Stomach (tissue), 8 donors: ENCODE measurements at regions not wholly inside any gene's neighbourhood (a gene's known extent, or its start where the extent isn't known, plus 50 kb on each side); places are given as distances from the start of the nearest gene placed in this dataset.

Experiments used
- DNase-seq, 2 donors: peaks; one replicate each; pipeline versions ENCODE4 v3.0.0 to v3.0.0-alpha.2; 2013 to 2019
- H3K27ac ChIP-seq, 5 donors: fragments of 200-600 bp in 4 of 5; sonication (generic) in 4 of 5; one replicate each; pipeline ENCODE4 v1.5.1; 2013 to 2019; ENCODE audit warnings: mild to moderate bottlenecking in 1 of 5, moderate library complexity in 1 of 5
- H3K27me3 ChIP-seq, 3 donors: fragments of 200-600 bp; sonication (generic); one replicate each; pipeline ENCODE4 v1.5.1; 2017 to 2019; ENCODE audit warnings: mixed run types in 1 of 3
- H3K36me3 ChIP-seq, 4 donors: fragments of 200-600 bp; sonication (generic); 1 replicate in 3 of 4; 2 replicates in 1 of 4; pipeline ENCODE4 v1.5.1; 2016 to 2019
- H3K4me1 ChIP-seq, 4 donors: fragments of 200-600 bp; sonication (generic); one replicate each; pipeline ENCODE4 v1.5.1; 2016 to 2019
- H3K4me3 ChIP-seq, 4 donors: fragments of 200-600 bp; sonication (generic) in 3 of 4; one replicate each; pipeline ENCODE4 v1.5.1; 2016 to 2019; ENCODE audit warnings: mild to moderate bottlenecking in 1 of 4
- H3K9me3 ChIP-seq, 4 donors: fragments of 200-600 bp; sonication (generic); one replicate each; pipeline ENCODE4 v1.5.1; 2016 to 2019
- CTCF ChIP-seq, 7 experiments: fragments of 450-650 bp in 4 of 7; fragments of 200-600 bp in 3 of 7; sonication (generic) in 3 of 7; IDR thresholded peaks; one replicate each; pipeline ENCODE4 v1.5.1; 2016 to 2019; ENCODE audit warnings: antibody characterized with exemption in 7 of 7, control low read depth in 2 of 7, mild to moderate bottlenecking in 1 of 7
- EP300 ChIP-seq: sonication (generic); formaldehyde crosslinking; IDR thresholded peaks from one replicate; pipeline ENCODE4 v1.6.1; 2017; ENCODE audit warnings: antibody characterized with exemption
- POLR2A ChIP-seq, 4 donors: fragments of 450-650 bp; IDR thresholded peaks; one replicate each; pipeline ENCODE4 v1.6.1; 2016; ENCODE audit warnings: antibody characterized with exemption in 4 of 4, control low read depth in 2 of 4, mild to moderate bottlenecking in 1 of 4, moderate library complexity in 1 of 4
- POLR2AphosphoS5 ChIP-seq, 3 donors: sonication (generic); formaldehyde crosslinking; IDR thresholded peaks; one replicate each; pipeline ENCODE4 v1.6.1; 2016; ENCODE audit warnings: antibody characterized with exemption in 3 of 3
- WGBS, 5 donors: extraction: QIAGEN DNeasy Blood & Tissue Kit in 3 of 5; methylation state at CpG; one replicate each; pipeline versions ENCODE4 v1.1.5 to v1.1.7; 2013 to 2018; 5-methylcytosine and 5-hydroxymethylcytosine counted together
- intact Hi-C: fragments of 100-400 bp; cut with DNase I; formaldehyde crosslinking; loops from one replicate; pipeline ENCODE4 v1.15.1; 2023; ENCODE audit warnings: low total_unique reads
- donor health status: healthy with polysubstance abuse.
- donor health status: Bipolar disorder and iron deficiency.
- donor health status: healthy.

GRCh38 chr13:71087006-71087405, 780.0 kb downstream of the DACH1 start:
- intact Hi-C loops = no loop called here
- 74 to 93% (median 89%) methylated on average over 2 of the region's 2 CpGs for WGBS, 5 donors
- DNase-seq = no peak
- H3K27me3 ChIP-seq = no peaks in the 10 kb centered on the region
- H3K36me3 ChIP-seq = no peaks in the 10 kb centered on the region
- TF ChIP-seq CTCF (IDR thresholded peaks at IDR 0.05) (no peak), POLR2AphosphoS5 (IDR thresholded peaks at IDR 0.05) (no peak), POLR2A (IDR thresholded peaks at IDR 0.05) (no peak), EP300 (no peak)
- H3K9me3 ChIP-seq = no peaks in the 10 kb centered on the region
- H3K27ac ChIP-seq = no peak overlapping the region
- no peak overlapping the region for H3K4me3 ChIP-seq
- no peaks in the 10 kb centered on the region for H3K4me1 ChIP-seq

GRCh38 chr13:71082631-71083030, 784.4 kb downstream of the DACH1 start:
- Histone ChIP-seq H3K36me3 (no peaks in the 10 kb centered on the region), H3K27ac (no peak overlapping the region), H3K4me3 (no peak overlapping the region), H3K27me3 (no peaks in the 10 kb centered on the region), H3K4me1 (no peaks in the 10 kb centered on the region), H3K9me3 (no peaks in the 10 kb centered on the region)
- TF ChIP-seq POLR2AphosphoS5 (IDR thresholded peaks at IDR 0.05) (no peak), CTCF (IDR thresholded peaks at IDR 0.05) (no peak)
- DNase-seq = no peak
- intact Hi-C loops = no loop called here
- 38 to 68% (median 51%) methylated on average over 1 of the region's 1 CpG for WGBS, 5 donors

- no peaks in the 10 kb centered on the region for H3K9me3 ChIP-seq
- no peak for DNase-seq
- H3K4me3 ChIP-seq = no peak overlapping the region
- H3K4me1 ChIP-seq = no peaks in the 10 kb centered on the region
- TF ChIP-seq POLR2A (IDR thresholded peaks at IDR 0.05) (no peak), POLR2AphosphoS5 (IDR thresholded peaks at IDR 0.05) (no peak), EP300 (no peak), CTCF (IDR thresholded peaks at IDR 0.05) (no peak)
- intact Hi-C loops = no loop called here
- no peaks in the 10 kb centered on the region for H3K36me3 ChIP-seq
- H3K27me3 ChIP-seq = no peaks in the 10 kb centered on the region
- no peak overlapping the region for H3K27ac ChIP-seq
Observed at GRCh38 chr13:71079638-71080037, 787.4 kb downstream of the DACH1 start.

- no peak for DNase-seq
- TF ChIP-seq POLR2A (IDR thresholded peaks at IDR 0.05) (no peak), POLR2AphosphoS5 (IDR thresholded peaks at IDR 0.05) (no peak), EP300 (no peak), CTCF (IDR thresholded peaks at IDR 0.05) (no peak)
- no peak overlapping the region for H3K27ac ChIP-seq
- no peaks in the 10 kb centered on the region for H3K36me3 ChIP-seq
- no peak overlapping the region for H3K4me3 ChIP-seq
- intact Hi-C loops = no loop called here
- no peaks in the 10 kb centered on the region for H3K9me3 ChIP-seq
- no peaks in the 10 kb centered on the region for H3K27me3 ChIP-seq
- H3K4me1 ChIP-seq = no peaks in the 10 kb centered on the region
- 72 to 90% (median 84%) methylated on average over 3 of the region's 3 CpGs for WGBS, 5 donors
Observed at GRCh38 chr13:71068041-71068440, 799.0 kb downstream of the DACH1 start.
